ENCODE measurements at regions not wholly inside any gene's neighbourhood (a gene's known extent, or its start where the extent isn't known, plus 50 kb on each side); places are given as distances from the start of the nearest gene placed in this dataset.

DNA sequence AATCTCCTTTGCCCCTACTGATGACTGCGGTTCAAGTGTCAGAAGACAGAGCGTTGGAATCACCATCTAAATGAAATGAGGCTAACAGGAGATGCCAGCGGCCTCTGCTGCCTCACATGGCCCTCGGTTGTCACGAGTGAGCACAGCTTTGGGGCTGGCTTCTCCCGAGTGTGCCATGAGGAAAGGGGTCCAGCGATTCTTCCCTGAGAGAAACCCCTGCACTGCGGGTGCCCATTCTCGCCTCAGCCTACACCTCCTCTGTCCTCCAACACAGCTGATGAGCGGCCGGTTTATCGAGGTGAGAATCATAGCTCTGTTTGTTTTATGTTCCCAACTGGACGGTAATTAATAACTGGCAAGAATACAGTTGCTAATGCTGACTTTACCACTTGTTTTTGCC is 144.7 kb upstream of the RPS6KA2 start:
- no peak for DNase-seq

DNA sequence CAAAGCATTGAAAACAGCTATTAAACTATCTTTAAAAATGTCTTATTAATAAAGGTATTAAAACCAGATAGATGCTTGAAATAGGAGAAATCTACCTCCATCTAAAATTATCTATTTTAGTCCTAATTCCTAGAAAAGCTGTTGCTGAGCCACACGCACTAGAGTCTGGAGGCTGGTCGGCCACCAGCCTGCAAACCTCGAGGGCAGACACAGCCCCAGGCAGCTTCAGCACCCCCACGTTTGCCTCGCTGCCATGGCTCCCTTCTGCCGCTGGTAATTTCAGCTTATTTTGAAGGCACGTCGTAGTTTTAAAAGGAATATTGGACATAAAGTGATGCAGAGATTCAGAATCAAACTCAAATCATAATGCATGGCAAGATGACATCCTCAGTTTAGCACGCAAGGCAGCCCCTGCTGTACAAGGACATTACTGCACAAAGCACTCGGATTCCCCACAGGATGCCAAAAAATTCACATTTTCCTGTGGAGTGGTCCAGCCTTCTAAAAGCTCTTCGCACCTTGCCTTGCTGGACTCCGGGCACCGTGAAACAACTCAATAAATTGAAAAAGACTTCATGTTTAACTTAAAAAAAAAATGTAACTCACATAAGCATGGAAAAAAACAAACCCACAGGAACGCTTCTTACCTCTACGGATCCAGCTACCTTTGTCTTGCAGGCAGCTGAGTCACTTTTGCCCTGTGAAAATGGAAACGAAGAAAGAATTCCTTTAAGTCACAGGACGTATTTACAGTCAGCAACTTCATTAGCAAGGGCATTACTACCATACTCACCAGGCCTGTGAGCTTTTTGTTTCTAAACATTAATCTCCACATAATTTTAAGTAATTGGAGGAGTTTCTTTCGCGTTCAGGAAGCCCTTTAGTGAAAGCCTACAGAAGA is 143.4 kb upstream of the RPS6KA2 start:
- no peak for DNase-seq

DNA sequence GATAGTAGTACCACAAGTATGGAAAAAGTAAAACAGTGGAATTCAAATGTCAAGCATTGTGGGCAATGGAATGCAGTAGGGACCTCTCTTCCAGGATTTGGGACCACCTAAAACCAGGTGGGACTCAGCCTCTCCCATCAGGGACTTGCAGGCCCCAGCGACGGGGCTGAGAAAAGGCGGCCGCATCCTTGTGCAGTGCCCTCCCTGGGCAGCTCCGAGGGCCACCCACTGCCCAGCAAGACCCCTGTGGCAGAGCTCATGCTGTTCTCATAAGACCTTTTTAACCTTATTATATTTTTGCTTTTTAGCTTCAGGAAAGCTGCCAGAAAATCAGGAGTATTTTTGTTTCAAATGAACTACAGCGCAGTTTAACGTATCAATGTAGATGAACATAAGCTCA is 142.6 kb upstream of the RPS6KA2 start:
- no peak for DNase-seq

DNA sequence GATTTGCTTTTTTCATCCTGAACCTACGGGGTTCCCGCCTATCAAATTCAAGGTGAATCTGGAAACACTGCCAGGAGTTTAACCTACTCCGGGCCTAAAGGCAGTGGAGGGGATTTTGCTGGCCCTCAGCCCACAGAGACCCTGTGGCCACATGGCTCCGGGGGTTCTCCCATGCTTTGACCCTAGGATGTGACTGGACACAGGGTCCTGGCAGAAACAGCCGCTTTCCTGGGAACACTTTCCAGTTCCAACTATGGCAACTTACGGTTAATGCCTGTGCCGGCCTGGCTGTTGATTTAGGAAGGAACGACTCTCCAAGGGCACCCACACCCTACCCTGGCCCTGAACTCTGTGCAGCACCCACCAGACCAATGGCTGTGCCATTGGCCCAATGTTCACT is 141.7 kb upstream of the RPS6KA2 start:
- no peak for DNase-seq

DNA sequence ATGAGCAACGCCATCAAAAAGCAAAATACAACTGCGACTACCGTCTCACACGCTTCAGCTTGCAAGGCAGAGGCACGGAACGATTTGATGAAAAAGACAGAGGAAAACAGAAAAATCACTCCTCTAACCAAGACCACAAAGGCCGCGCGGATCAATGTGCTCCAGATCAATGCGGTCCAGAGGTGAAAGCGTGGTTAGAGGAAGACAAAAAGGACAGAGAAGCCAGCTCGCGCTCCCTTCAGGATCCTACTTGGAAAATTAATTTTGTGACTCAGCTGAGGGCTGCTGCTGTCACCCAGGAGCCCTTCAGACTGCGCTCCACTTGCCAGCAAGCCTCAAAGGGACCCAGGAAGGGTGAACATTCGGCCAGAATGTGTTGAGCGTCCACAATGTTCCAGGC is 140.2 kb upstream of the RPS6KA2 start:
- DNase-seq: no peak

DNA sequence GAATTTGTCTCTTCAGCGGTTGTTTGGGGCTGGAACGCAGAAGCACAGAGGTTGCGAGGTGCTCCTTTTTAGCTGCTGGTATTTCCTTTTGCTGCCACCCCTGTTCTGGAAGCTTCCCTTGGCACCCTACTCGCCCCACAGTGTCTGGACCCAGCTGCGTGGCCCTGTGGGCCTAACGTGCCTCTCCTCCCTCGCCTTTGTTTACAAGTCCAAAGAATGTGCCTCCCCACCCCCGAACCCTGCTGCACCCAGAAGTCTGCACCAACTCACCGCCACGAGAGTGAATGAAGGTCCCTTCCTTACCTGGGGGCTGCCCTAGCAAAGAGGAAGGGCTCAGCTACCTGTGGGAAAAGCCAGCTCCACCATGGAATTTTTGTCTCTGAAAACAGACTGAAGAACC is 139.7 kb upstream of the RPS6KA2 start:
- no peak for DNase-seq

DNA sequence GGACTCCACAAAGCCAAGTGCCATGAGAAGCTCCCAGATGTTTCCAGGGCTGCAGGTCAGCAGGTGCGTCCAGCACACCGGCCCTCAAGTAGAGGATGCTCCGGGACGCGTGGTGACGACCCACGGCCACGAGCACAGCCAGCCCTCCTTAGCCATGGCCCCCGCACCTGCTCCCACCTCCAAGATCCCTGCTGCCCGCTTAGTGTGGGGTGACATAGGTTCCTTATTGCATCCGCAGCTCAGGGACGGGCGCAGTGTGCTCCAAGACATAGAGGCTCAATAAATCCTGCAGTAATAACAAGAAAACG is 138.1 kb upstream of the RPS6KA2 start:
- no peak for DNase-seq

DNA sequence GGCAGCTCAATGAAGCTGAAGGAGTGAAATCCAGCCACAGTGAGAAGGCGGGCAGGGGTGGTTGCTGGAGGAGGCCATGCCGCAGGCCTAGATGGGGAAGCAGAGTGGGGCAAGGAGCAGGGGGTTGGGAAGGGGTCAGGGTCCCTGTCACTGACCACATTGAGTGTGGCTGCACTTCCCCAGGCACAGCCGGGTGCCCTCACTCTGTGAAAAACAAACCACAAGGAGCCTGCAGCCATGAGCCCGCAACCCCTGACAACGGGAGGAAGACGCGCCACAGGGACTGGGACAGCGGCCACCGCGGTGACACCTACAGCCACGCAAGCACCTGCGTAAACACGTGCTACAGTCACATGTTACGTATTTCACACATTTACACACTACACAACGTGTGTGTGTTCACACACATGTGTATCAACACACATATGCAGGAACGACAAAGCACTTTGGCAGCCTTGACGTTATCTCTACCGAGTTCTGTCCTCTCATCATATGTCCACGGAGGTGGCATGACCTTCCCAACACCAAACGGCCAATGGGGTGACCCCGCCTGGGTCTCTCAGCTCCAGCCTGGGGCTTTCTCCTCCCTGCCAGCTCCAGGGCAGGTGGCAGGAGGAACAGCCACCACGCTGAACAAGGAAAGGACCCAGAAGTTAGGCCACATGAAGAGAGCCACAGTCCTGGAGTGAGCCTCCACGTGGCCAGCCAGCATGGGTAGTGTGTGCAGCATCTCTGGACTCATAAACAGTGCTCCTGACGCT is 137.6 kb upstream of the RPS6KA2 start:
- DNase-seq: no peak

DNA sequence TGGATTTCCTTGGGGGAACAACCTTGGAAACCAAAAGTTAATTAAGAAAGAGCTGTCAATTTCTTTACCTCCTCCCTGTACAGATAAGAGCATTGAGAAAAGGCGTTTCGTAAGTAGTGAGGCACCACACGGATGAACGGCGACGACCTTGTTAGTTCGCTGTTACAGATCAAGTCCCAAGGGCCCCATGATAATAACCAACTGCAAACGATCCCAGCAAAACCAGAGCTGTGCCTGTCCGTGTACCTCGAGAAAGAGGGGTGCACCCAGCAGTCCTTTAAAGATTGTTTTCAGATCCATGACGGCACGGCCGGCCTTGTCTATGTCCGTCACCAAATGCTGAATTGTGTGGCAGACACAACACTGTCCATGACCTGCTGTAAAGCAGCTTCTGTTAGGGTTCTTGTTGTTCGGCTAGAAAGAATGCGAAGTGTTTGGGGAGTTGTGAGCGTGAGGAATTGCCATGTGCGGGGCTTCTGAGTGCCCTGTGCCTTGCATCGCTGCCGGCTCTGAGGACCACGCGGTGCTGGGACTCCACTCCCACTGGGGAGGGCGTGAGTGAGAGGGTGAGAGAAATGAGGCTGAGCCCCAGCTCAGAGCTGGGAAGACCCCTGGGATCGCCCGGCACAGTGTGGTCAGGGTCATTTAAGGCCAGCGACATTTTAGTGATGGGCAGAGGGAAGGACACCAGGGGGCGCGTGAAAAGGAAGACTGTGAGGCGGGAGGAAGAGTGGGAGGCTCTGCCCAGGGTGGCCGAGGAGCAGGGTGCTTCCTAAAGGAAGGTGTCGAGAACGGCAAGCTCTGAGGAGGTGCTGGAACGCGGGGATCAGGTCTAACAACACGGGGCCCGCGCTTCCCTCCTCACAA is 136.8 kb upstream of the RPS6KA2 start:
- DNase-seq: no peak

DNA sequence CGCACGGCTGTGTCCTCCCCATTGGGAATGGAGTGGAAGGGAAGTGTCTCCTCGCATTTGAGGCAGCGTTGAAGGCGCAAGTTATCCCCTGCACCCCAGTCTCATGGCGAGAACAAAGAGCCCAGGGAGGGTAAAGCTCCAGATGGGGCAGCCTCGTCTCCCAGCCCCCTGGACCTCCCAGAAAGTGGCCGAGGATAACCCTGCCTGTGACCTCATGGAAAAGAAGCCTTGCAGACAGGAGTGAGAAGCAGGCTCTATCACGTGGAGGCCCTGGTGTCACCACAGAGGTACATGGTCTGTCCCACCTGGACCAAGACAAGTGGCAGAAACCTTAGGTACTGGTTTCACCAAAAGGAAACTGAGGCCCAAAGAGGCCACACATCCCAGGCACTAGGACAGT is 134.8 kb upstream of the RPS6KA2 start:
- no peak for DNase-seq

DNA sequence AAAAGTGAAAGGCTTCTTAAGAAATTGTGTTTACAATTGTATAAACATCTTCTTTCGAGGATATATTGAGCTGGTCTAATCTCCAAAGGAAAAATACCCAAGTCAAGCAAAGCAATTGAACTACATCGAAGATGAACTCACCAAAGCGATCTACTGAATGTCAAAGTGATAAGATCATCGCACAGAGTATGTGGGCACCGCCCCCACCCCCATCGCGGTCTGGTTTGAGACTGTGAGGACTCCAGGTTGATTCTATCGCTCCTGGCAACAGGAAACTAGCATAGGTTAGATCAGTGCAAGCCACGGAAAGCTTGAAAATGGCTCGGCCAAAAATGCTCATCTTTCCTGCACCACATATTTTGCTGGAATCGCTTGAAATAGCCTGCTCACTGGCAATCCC is 133.2 kb upstream of the RPS6KA2 start:
- DNase-seq: no peak

DNA sequence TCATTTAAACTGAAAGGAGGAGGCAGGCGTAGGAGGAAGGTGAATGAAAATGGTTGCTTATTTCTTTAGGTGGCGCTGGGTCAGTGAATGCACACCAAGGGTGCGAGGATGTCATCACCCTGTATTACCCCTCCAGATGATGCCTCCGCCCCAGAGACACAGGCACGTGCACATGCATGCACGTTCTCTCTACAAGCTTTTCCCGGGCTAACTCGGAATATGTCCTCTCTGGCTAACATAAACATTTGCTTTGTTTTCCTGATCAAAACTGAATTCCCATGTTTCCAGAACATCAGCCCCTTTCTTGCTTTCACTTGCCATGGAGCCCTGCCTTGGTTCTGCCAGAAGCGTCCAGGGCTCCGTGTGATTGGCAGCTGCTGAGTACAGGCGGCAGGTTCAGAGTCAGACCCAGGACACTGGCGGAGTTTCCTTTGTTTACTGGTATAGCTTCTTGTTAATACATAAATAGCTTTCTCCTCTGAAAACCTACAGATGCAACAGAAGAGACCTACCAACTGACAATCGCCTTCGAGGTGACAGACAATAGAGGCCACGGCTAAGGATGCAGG is 131.2 kb upstream of the RPS6KA2 start:
- DNase-seq: no peak

DNA sequence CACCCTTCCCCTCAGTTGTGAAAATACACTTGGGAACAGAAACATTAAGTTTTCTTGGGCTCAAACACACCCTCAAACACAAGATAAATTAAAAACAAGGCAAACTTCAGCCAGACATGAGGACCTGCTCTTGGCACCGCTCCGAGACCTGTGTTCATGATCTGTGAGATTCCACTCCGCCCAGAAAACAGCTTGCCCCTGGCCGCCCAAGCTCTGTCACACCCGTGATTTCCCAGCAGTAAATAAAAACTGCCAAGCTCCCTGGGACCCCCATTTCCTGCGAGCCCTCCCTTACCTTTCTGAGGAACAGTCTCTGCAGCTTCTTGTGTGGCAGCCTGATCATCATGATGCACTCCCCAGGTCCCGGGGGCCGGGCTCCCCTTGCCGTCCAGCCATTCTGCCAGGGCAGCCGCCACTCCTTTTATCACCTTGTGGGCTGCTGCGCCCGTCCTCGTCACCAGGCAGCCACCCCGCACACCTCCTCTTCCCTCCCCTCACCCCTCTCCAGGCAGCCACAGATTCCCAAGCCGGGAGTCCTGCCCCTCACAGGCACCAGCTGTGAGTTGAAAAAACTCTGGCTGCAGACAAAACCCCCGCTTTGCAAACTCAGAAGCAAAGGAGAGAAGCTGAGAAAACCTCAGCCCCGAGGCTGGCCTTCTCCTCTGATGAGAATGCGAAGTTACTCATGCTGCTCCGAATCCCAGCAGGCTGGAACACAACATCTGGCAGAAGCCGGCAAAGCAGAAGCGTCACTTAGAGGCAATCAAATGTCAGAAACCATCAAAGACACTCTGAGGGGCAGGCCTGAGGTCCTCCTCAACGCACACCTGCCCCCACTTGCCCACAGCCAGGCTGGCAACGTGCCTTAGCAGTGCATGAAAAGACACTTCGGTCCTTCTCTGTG is 130.4 kb upstream of the RPS6KA2 start:
- no peak for DNase-seq

DNA sequence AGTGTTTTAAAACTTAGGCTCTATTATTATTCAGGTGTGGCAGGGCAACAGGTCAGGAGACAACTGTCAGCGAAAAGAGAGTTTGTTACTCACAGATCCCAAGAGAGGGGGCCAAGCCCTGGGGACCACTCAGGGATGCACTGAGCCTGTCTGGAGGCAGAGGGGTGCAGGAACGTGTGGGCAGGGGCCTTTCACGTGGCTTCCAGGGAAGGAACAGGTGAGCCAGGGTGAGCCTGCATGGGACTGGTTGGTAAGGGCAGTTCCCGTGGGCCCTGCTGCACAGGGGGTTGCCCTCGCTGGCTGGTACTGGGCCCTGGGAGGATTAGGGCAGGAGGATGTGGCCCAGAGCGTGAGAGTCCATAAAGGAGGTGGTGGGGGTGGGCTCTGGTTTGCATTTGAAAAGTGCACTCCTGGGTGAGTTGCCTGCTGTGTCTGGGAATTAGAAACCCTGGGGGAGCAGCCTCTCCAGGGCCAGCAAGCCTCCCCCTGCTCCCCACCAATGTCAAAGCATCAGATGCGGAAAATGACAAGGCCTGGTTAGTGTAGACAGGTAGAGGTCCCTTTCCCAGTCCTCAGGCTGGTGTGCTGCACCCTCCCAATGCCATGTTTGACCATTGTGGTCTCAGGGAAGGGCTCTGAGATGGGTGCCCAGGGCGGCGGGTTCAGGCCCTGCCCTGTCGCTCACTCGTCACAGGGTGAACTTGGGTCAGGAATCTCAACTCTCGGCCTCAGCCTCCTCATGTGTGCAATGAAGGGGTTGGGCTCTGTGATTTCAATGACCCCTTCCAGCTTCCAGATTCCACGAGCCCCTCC is 127.4 kb upstream of the RPS6KA2 start:
- DNase-seq: no peak

DNA sequence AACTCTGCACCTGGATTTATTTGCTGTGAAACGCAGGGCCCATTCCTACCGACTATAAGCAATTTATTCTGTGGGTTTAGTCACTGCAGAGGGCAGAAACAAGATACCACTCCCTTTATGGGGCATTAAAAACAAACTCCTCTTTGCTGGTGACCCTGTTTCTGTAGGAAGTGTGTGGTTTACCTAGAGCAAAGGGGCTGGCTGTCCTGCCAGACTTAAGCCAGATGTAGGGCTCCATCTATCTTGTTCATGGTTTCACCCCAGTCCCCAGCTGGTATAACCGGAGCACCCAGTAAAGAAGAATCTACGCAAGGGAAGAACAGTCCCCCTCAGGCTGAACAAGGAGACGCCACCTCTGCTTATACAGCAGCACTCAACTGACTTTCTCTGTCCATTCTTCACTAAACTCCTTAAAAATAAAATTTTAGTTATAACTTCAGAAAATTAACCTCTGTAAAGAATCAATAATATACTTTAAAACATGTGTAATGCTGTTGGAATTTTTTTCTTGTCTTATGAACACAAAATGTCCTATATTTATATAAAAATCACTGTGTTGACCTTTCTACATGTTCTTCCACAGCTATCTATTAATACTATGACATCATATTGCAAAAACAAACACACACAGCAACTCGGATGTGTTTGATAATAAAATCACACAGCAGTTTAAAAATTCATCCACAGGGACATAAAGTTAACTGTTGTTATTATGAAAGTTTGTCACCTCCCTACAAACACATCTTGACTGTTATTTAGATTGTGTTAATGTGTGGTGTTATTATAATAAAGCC is 126.1 kb upstream of the RPS6KA2 start:
- no peak for DNase-seq

DNA sequence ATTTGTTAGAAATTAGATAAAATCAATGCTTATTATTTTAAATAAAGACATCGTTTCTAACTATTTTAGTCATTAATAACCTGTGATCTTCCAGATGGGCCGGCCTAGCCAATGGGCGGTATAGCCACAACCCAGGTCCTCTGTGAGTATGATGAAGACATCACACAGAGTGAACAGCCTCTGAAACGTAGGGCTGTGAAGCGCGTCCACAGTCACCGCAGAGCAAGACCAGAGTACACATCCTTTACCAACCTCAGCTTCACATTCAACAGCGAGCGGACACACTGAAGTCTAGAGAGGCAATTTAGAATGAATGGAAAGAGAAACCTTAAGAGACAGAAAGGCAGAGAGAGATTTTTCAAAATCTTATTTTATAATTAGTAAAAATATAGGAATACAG is 125.0 kb upstream of the RPS6KA2 start:
- no peak for DNase-seq

DNA sequence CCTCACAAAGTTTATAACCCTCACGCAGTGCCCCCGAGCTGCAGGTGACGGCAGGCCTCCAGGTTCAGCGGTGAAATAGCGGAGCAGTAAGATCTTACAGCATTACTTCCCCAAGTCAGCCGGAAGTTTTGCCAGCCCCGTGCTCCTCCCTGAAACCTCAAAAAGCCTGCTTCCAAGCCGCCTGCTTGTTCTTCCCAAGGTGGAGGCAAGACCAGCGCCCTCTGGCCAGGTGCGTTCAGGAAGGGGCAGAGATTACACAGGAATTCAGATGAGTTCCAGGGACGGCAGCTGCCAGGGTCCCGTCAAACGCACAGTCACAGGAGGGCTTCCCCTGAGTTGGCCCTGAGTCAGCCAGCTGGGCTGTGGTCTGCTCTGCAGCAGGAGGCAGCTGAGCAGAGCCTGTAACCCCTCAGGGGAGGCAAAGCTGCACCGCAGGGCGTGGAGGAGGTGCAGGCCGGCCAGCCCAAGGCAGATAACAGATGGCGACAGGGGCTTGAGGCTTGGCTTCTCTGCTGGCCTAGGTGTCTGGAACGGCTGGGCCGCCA is 124.1 kb upstream of the RPS6KA2 start:
- DNase-seq: no peak

DNA sequence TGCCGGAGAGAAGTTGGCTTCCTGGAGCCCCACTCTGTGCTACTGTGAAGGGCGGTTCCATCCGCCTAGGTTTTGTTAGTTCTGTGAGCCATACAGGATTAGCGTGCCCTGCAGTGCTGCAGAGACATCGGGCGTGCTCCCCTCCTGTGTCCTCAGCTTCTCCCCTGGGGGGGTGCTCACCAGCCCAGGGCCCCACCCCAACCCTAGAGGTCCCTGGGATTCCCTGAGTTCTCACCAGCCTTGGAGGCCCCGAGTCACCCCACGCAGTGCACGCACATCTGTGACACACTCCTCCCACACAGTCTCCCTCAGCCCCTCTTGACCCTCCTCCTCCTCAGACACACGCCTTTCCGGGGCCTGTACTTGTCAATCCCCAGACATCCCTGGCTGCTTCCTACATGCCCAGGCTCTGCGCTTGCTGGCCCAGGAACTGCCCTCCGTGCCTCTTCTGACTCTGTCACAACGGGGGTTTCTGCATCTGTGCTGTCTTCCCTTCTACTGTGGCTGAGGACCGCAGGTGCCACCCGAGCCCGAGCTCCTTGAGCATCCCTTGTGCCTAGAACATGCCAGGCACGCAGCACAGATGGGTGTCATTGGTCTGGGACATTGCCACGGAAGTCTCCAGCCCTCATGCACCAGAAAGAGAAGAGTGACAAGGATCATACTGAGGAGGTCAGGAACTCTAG is 123.2 kb upstream of the RPS6KA2 start:
- no peak for DNase-seq

DNA sequence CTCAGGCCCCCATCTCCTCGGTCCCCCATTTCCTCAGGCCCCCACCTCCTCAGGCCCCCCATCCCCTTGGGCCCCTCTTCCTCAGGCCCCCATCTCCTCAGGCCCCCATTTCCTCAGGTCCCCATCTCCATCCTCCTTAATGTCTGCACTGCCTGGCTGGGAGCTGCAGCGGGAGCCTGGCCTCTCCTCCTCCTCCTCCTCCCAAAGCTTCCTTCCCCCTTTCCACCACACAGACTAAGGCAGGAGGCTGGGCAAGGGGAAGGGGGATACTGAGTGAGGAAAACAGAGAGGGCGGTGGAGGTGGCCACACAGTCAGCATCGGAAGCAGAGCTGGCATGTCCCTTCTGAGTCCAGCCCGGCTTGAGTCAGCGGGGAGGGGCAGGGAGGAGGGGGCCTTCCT is 122.6 kb upstream of the RPS6KA2 start:
- no peak for DNase-seq
